D721Med (cell line): ENCODE measurements at regions not wholly inside any gene's neighbourhood (a gene's known extent, or its start where the extent isn't known, plus 50 kb on each side); places are given as distances from the start of the nearest gene placed in this dataset.

Source experiments
- DNase-seq: peaks from one replicate; pipeline ENCODE4 v3.0.0; 2011; ENCODE audit warnings: low spot score; ENCODE audit not compliant: insufficient read length
- FAIRE-seq: peaks from 2 replicates; lab custom pipeline; 2011; peaks lifted over from hg19 to GRCh38; lab: Jason Lieb, UNC
- CTCF ChIP-seq: IDR thresholded peaks from 2 replicates; pipeline ENCODE4 v1.5.1; 2012; ENCODE audit warnings: mild to moderate bottlenecking, control low read depth; ENCODE audit not compliant: insufficient read depth; ENCODE audit errors: missing control alignments

GRCh38 chr5:56620903-56621677 lies 194.3 kb upstream of the MAP3K1 start:
- FAIRE-seq (no peak), DNase-seq (no peak)
- no peak for TF ChIP-seq CTCF

- FAIRE-seq (no peak), DNase-seq (no peak)
- TF ChIP-seq CTCF, result no peak
These were observed 197.4 kb upstream of the MAP3K1 start for GRCh38 chr5:56617998-56618397.

- DNase-seq, result no peak
- no peak for FAIRE-seq
- TF ChIP-seq CTCF, result no peak
These were observed 198.7 kb upstream of the MAP3K1 start for GRCh38 chr5:56616454-56617160.

- FAIRE-seq, result no peak
- no peak for TF ChIP-seq CTCF
- no peak for DNase-seq
These were observed 199.8 kb upstream of the MAP3K1 start for GRCh38 chr5:56615361-56616153.

- DNase-seq, result no peak
- no peak for FAIRE-seq
- TF ChIP-seq CTCF, result no peak
These were observed 202.6 kb upstream of the MAP3K1 start for GRCh38 chr5:56612759-56613158.

- TF ChIP-seq CTCF, result no peak
- no peak for FAIRE-seq
These were observed 203.0 kb upstream of the MAP3K1 start for GRCh38 chr5:56612353-56612752.

More at GRCh38 chr5:56612353-56612752, 203.0 kb upstream of the MAP3K1 start:
- no peak for DNase-seq
